AG10803 (cell line): ENCODE measurements at regions not wholly inside any gene's neighbourhood (a gene's known extent, or its start where the extent isn't known, plus 50 kb on each side); places are given as distances from the start of the nearest gene placed in this dataset.

Source experiments
- DNase-seq: peaks from one replicate; pipeline ENCODE4 v3.0.0; 2010; ENCODE audit warnings: low read depth
- H3K4me3 ChIP-seq: 2 replicates; pipeline ENCODE4 v1.5.1; 2011; ENCODE audit warnings: mild to moderate bottlenecking, low read length, control low read depth
- CTCF ChIP-seq: conservative IDR thresholded peaks from 2 replicates; pipeline ENCODE4 v1.5.1; 2011; ENCODE audit warnings: mild to moderate bottlenecking, low read length, control low read depth, inconsistent platforms

GRCh38 chr14:98890556-98891340, 381.2 kb downstream of the BCL11B start:
- DNase-seq, result no peak
- no peak for TF ChIP-seq CTCF

GRCh38 chr14:98893675-98894074, 378.3 kb downstream of the BCL11B start:
- no peak overlapping the region for H3K4me3 ChIP-seq
- TF ChIP-seq CTCF, result no peak
- no peak for DNase-seq

More at GRCh38 chr14:98890556-98891340, 381.2 kb downstream of the BCL11B start:
- no peak overlapping the region for H3K4me3 ChIP-seq

GRCh38 chr14:98894600-98894999, 377.4 kb downstream of the BCL11B start:
- DNase-seq, result no peak
- H3K4me3 ChIP-seq, result no peak overlapping the region
- no peak for TF ChIP-seq CTCF

- no peak for TF ChIP-seq CTCF
- H3K4me3 ChIP-seq, result no peak overlapping the region
- no peak for DNase-seq
Observed at GRCh38 chr14:98896449-98896848, 375.5 kb downstream of the BCL11B start.

- H3K4me3 ChIP-seq, result no peak overlapping the region
- no peak for TF ChIP-seq CTCF
- DNase-seq, result no peak
Observed at GRCh38 chr14:98897605-98898309, 374.2 kb downstream of the BCL11B start.

- DNase-seq, result no peak
- H3K4me3 ChIP-seq, result no peak overlapping the region
- no peak for TF ChIP-seq CTCF
Observed at GRCh38 chr14:98899441-98899840, 372.6 kb downstream of the BCL11B start.

- no peak for DNase-seq
- H3K4me3 ChIP-seq, result no peak overlapping the region
- no peak for TF ChIP-seq CTCF
Observed at GRCh38 chr14:98900236-98900635, 371.8 kb downstream of the BCL11B start.
